Stomach (tissue), 8 donors: ENCODE measurements at regions not wholly inside any gene's neighbourhood (a gene's known extent, or its start where the extent isn't known, plus 50 kb on each side); places are given as distances from the start of the nearest gene placed in this dataset.
"Not testable (repeated sequence)": the region's sequence is repeated elsewhere in the genome, so short reads cannot be mapped to it uniquely, and the experiment has no call there.

Experiments used
- DNase-seq, 2 donors: peaks; one replicate each; pipeline versions ENCODE4 v3.0.0 to v3.0.0-alpha.2; 2013 to 2019
- H3K27ac ChIP-seq, 5 donors: fragments of 200-600 bp in 4 of 5; sonication (generic) in 4 of 5; one replicate each; pipeline ENCODE4 v1.5.1; 2013 to 2019; ENCODE audit warnings: mild to moderate bottlenecking in 1 of 5, moderate library complexity in 1 of 5
- H3K27me3 ChIP-seq, 3 donors: fragments of 200-600 bp; sonication (generic); one replicate each; pipeline ENCODE4 v1.5.1; 2017 to 2019; ENCODE audit warnings: mixed run types in 1 of 3
- H3K36me3 ChIP-seq, 4 donors: fragments of 200-600 bp; sonication (generic); 1 replicate in 3 of 4; 2 replicates in 1 of 4; pipeline ENCODE4 v1.5.1; 2016 to 2019
- H3K4me1 ChIP-seq, 4 donors: fragments of 200-600 bp; sonication (generic); one replicate each; pipeline ENCODE4 v1.5.1; 2016 to 2019
- H3K4me3 ChIP-seq, 4 donors: fragments of 200-600 bp; sonication (generic) in 3 of 4; one replicate each; pipeline ENCODE4 v1.5.1; 2016 to 2019; ENCODE audit warnings: mild to moderate bottlenecking in 1 of 4
- H3K9me3 ChIP-seq, 4 donors: fragments of 200-600 bp; sonication (generic); one replicate each; pipeline ENCODE4 v1.5.1; 2016 to 2019
- EP300 ChIP-seq: sonication (generic); formaldehyde crosslinking; IDR thresholded peaks from one replicate; pipeline ENCODE4 v1.6.1; 2017; ENCODE audit warnings: antibody characterized with exemption
- POLR2A ChIP-seq, 4 donors: fragments of 450-650 bp; IDR thresholded peaks; one replicate each; pipeline ENCODE4 v1.6.1; 2016; ENCODE audit warnings: antibody characterized with exemption in 4 of 4, control low read depth in 2 of 4, mild to moderate bottlenecking in 1 of 4, moderate library complexity in 1 of 4
- POLR2AphosphoS5 ChIP-seq, 3 donors: sonication (generic); formaldehyde crosslinking; IDR thresholded peaks; one replicate each; pipeline ENCODE4 v1.6.1; 2016; ENCODE audit warnings: antibody characterized with exemption in 3 of 3
- WGBS, 5 donors: extraction: QIAGEN DNeasy Blood & Tissue Kit in 3 of 5; methylation state at CpG; one replicate each; pipeline versions ENCODE4 v1.1.5 to v1.1.7; 2013 to 2018; 5-methylcytosine and 5-hydroxymethylcytosine counted together
- intact Hi-C: fragments of 100-400 bp; cut with DNase I; formaldehyde crosslinking; loops from one replicate; pipeline ENCODE4 v1.15.1; 2023; ENCODE audit warnings: low total_unique reads
- TF ChIP-seq, protein P1 (sequence below), 7 experiments: fragments of 450-650 bp in 4 of 7; fragments of 200-600 bp in 3 of 7; sonication (generic) in 3 of 7; IDR thresholded peaks; one replicate each; pipeline ENCODE4 v1.5.1; 2016 to 2019; ENCODE audit warnings: antibody characterized with exemption in 7 of 7, control low read depth in 2 of 7, mild to moderate bottlenecking in 1 of 7
- donor health status: healthy with polysubstance abuse.
- donor health status: Bipolar disorder and iron deficiency.
- donor health status: healthy.

DNA sequence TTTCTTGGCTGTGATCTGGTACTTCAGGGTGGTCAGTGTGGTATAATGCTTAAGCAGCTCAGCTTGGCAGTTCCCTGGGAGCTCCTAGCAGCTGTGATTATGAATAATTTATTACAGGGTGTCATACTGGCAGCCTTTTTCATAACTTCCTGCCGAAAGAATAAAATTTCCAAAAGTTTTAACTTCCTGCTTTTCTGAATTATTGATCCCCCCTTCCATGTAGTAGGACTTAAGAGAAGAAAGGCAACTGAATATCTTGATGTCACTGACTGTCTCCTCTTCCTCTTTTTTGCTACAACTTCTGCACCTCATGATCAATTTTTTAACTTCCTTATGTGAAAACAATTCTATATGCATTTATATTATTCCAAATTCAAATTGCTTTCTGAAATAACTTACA is 74.3 kb upstream of the SPEF2 start:
- no peaks in the 10 kb centered on the region for H3K4me1 ChIP-seq
- no peak for DNase-seq
- no peak overlapping the region for H3K27ac ChIP-seq
- H3K27me3 ChIP-seq, result no peaks in the 10 kb centered on the region
- WGBS, 5 donors, result 52 to 71% (median 61%) methylated on average over 1 of the region's 1 CpG
- H3K36me3 ChIP-seq, result no peaks in the 10 kb centered on the region
- peaks cover 0 to 2% (median 0%) of the 10 kb centered on the region in 4 donors for H3K9me3 ChIP-seq
- H3K4me3 ChIP-seq, result no peak overlapping the region
- no peak for TF ChIP-seq EP300
- no peak for TF ChIP-seq POLR2AphosphoS5 (IDR thresholded peaks at IDR 0.05)
- intact Hi-C loops, result no loop called here

DNA sequence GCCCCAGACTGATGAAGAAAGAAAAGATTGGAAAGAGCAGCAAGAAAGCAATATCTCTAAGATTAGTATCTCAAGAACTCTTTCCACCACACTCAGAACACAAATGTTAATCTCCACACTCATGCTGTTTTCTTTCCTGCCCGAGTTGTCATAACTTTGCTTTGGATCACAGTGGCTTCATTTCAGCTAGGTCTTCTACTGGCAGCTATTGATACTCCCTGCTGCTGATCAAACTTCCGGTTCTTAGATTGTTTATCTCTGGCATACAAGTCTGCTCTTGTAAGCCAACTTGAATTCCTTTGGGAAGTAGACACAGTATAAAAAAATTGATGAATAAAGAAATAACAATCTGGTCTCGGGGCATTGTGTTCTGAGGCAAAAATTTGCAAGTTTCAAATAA is 77.7 kb upstream of the SPEF2 start:
- 20 to 53% (median 30%) methylated on average over 3 of the region's 3 CpGs for WGBS, 5 donors
- intact Hi-C loops, result no loop called here

DNA sequence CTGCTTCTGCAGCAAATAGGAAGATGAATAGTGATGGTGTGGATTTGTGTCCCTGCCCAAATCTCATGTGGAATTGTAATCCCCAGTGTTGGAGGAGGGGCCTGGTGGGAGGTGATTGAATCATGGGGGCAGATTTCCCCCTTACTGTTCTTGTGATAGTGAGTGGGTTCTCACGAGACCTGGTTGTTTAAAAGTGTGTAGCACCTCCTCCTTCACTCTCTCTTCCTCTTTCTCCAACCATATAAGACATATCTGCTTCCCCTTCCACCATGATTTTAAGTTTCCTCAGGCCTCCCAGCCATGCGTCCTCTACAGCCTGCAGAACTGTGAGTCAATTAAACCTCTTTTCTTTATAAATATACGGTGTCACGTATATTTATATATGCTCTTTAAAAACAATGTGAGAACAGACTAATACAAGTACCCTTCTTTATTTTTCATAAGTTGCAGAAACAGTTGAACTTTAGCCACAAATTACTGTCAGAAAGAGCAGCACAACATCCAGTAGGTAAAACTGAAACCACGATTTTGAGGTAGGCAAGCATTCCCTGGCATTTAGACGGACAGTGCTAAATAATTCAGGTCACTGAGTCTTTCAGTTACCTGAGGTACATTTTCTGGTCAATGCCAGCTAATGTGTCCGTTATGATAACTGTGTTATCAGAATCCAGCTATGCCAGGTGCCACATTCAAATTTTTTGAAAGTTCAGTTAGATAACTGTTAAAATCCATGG is 79.3 kb upstream of the SPEF2 start:
- Histone ChIP-seq H3K4me3 (no peak overlapping the region), H3K9me3 (peaks cover 0 to 2% (median 0%) of the 10 kb centered on the region in 4 donors), H3K4me1 (no peaks in the 10 kb centered on the region), H3K36me3 (no peaks in the 10 kb centered on the region), H3K27me3 (no peaks in the 10 kb centered on the region), H3K27ac (no peak overlapping the region)
- no peak for DNase-seq
- TF ChIP-seq EP300 (no peak), POLR2A (IDR thresholded peaks at IDR 0.05) (no peak), POLR2AphosphoS5 (IDR thresholded peaks at IDR 0.05) (no peak)
- TF ChIP-seq, protein P1, sequence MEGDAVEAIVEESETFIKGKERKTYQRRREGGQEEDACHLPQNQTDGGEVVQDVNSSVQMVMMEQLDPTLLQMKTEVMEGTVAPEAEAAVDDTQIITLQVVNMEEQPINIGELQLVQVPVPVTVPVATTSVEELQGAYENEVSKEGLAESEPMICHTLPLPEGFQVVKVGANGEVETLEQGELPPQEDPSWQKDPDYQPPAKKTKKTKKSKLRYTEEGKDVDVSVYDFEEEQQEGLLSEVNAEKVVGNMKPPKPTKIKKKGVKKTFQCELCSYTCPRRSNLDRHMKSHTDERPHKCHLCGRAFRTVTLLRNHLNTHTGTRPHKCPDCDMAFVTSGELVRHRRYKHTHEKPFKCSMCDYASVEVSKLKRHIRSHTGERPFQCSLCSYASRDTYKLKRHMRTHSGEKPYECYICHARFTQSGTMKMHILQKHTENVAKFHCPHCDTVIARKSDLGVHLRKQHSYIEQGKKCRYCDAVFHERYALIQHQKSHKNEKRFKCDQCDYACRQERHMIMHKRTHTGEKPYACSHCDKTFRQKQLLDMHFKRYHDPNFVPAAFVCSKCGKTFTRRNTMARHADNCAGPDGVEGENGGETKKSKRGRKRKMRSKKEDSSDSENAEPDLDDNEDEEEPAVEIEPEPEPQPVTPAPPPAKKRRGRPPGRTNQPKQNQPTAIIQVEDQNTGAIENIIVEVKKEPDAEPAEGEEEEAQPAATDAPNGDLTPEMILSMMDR (IDR thresholded peaks at IDR 0.05), result no peak
- 56 to 67% (median 59%) methylated on average over 7 of the region's 7 CpGs for WGBS, 5 donors
- intact Hi-C loops, result no loop called here

More for the DNA sequence above, 77.7 kb upstream of the SPEF2 start:
- no peaks in the 10 kb centered on the region for H3K4me1 ChIP-seq
- no peak for DNase-seq
- no peaks in the 10 kb centered on the region for H3K27me3 ChIP-seq
- no peak overlapping the region for H3K27ac ChIP-seq
- peaks cover 0 to 2% (median 0%) of the 10 kb centered on the region in 4 donors for H3K9me3 ChIP-seq
- H3K36me3 ChIP-seq, result no peaks in the 10 kb centered on the region
- no peak overlapping the region for H3K4me3 ChIP-seq
- no peak for TF ChIP-seq POLR2AphosphoS5 (IDR thresholded peaks at IDR 0.05)
- no peak for TF ChIP-seq EP300
- TF ChIP-seq, protein P1 (IDR thresholded peaks at IDR 0.05), result no peak
- TF ChIP-seq POLR2A (IDR thresholded peaks at IDR 0.05), result no peak

DNA sequence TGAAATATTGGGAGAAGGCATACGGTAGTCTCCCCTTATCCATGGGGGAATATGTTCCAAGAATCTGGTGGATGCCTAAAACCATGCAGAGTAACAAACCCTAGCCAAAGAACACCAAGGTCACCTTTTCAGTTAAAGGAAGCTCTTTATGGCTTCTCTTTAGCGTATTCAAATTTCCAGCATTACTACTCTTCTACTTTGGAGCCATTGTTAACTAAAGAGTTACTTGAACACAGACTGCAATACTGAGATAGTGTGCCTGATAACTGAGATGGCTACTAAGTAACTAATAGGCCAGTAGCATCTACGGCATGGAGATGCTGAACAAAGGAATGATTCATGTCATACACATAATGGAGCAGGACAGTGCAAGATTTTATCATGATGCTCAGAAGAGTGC is 84.5 kb upstream of the SPEF2 start:
- no peak for DNase-seq
- Histone ChIP-seq H3K27me3 (no peaks in the 10 kb centered on the region), H3K9me3 (no peaks in the 10 kb centered on the region), H3K27ac (no peak overlapping the region), H3K4me1 (no peaks in the 10 kb centered on the region), H3K36me3 (no peaks in the 10 kb centered on the region), H3K4me3 (no peak overlapping the region)
- TF ChIP-seq POLR2A (IDR thresholded peaks at IDR 0.05) (no peak), EP300 (no peak), POLR2AphosphoS5 (IDR thresholded peaks at IDR 0.05) (no peak)
- TF ChIP-seq, protein P1 (IDR thresholded peaks at IDR 0.05), result no peak
- WGBS, 5 donors, result 89 to 94% (median 90%) methylated on average over 3 of the region's 3 CpGs
- intact Hi-C loops, result no loop called here

DNA sequence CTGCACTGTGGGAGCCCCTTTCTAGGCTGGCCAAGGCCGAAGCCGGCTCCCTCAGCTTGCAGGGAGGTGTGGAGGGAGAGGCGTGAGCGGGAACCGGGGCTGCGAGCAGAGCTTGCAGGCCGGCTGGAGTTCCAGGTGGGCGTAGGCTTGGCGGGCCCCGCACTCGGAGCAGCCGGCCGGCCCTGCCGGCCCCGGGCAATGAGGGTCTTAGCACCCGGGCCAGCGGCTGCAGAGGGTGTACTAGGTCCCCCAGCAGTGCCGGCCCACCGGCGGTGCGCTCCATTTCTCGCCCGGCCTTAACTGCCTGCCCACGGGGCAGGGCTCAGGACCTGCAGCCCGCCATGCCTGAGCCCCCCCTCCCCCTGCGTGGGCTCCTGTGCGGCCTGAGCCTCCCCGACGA is 86.1 kb upstream of the SPEF2 start:
- intact Hi-C loops, H3K27me3 ChIP-seq, H3K4me3 ChIP-seq, H3K36me3 ChIP-seq, DNase-seq, H3K27ac ChIP-seq, H3K4me1 ChIP-seq, H3K9me3 ChIP-seq: not testable (repeated sequence)
- WGBS, 5 donors, result 79 to 96% (median 90%) methylated on average over 5 to 29 of the region's 29 CpGs
